Transverse colon (tissue), 4 donors: ENCODE measurements at regions not wholly inside any gene's neighbourhood (a gene's known extent, or its start where the extent isn't known, plus 50 kb on each side); places are given as distances from the start of the nearest gene placed in this dataset.

ENCODE experiments used
- CTCF ChIP-seq, 5 experiments: fragments of 200-600 bp in 3 of 5; fragments of 450-650 bp in 2 of 5; sonication (generic) in 3 of 5; IDR thresholded peaks; 1 replicate in 2 of 5; 2 replicates in 3 of 5; pipeline ENCODE4 v1.5.1; 2016 to 2017; ENCODE audit warnings: antibody characterized with exemption in 5 of 5, inconsistent platforms in 3 of 5, mild to moderate bottlenecking in 2 of 5, moderate library complexity in 1 of 5
- EP300 ChIP-seq: sonication (generic); formaldehyde crosslinking; IDR thresholded peaks from one replicate; pipeline ENCODE4 v1.6.1; 2017; ENCODE audit warnings: antibody characterized with exemption, low read depth
- POLR2A ChIP-seq: fragments of 450-650 bp; IDR thresholded peaks from one replicate; pipeline ENCODE4 v1.6.1; 2016; ENCODE audit warnings: antibody characterized with exemption, mild to moderate bottlenecking, moderate library complexity
- POLR2AphosphoS5 ChIP-seq, 3 donors: sonication (generic); formaldehyde crosslinking; IDR thresholded peaks; one replicate each; pipeline ENCODE4 v1.6.1; 2016; ENCODE audit warnings: antibody characterized with exemption in 3 of 3

- no peak for TF ChIP-seq CTCF (IDR thresholded peaks at IDR 0.05)
- no peak for TF ChIP-seq POLR2A
- no peak for TF ChIP-seq POLR2AphosphoS5 (IDR thresholded peaks at IDR 0.05)
- TF ChIP-seq EP300: no peak
Observed at GRCh38 chr9:73451003-73451402, 299.3 kb downstream of the ANXA1 start.
